Smooth muscle cell (in vitro differentiated cells): ENCODE measurements at regions not wholly inside any gene's neighbourhood (a gene's known extent, or its start where the extent isn't known, plus 50 kb on each side); places are given as distances from the start of the nearest gene placed in this dataset.

Experiments
- DNase-seq: peaks from one replicate; lab custom pipeline; 2025; ENCODE audit not compliant: unreplicated experiment; lab: John Stamatoyannopoulos, UW
- H2AFZ ChIP-seq: fragments of 200-600 bp; sonication (generic); 2 replicates; pipeline ENCODE4 v1.6.0; 2016; ENCODE audit warnings: antibody characterized with exemption, low read depth, mild to moderate bottlenecking
- H3F3A ChIP-seq: fragments of 200-600 bp; sonication (generic); 2 replicates; pipeline ENCODE4 v1.6.0; 2017; ENCODE audit warnings: antibody characterized with exemption, low read depth
- H3K27ac ChIP-seq: fragments of 200-600 bp; sonication (generic); 2 replicates; pipeline ENCODE4 v1.5.1; 2016; ENCODE audit warnings: low read depth, mild to moderate bottlenecking
- H3K27me3 ChIP-seq: fragments of 200-600 bp; sonication (generic); 2 replicates; pipeline ENCODE4 v1.6.1; 2016; ENCODE audit warnings: low read depth, mild to moderate bottlenecking
- H3K36me3 ChIP-seq: fragments of 200-600 bp; sonication (generic); 2 replicates; pipeline ENCODE4 v1.5.1; 2016; ENCODE audit warnings: low read depth
- H3K4me1 ChIP-seq: fragments of 200-600 bp; sonication (generic); 2 replicates; pipeline ENCODE4 v1.5.1; 2016; ENCODE audit warnings: low read depth
- H3K4me2 ChIP-seq: fragments of 200-600 bp; sonication (generic); 2 replicates; pipeline ENCODE4 v1.6.0; 2016; ENCODE audit warnings: mild to moderate bottlenecking
- H3K4me3 ChIP-seq: fragments of 200-600 bp; sonication (generic); 2 replicates; pipeline ENCODE4 v1.5.1; 2016; ENCODE audit warnings: mild to moderate bottlenecking
- H3K79me2 ChIP-seq: fragments of 200-600 bp; sonication (generic); 2 replicates; pipeline ENCODE4 v1.6.0; 2016; ENCODE audit warnings: low read depth, mild to moderate bottlenecking
- H3K9ac ChIP-seq: fragments of 200-600 bp; sonication (generic); 2 replicates; pipeline ENCODE4 v1.6.0; 2016; ENCODE audit warnings: low read depth
- H3K9me3 ChIP-seq: fragments of 200-600 bp; sonication (generic); replicated peaks from 2 replicates; pipeline ENCODE4 v1.5.1; 2016; ENCODE audit warnings: low read depth
- H4K20me1 ChIP-seq: fragments of 200-600 bp; sonication (generic); 2 replicates; pipeline ENCODE4 v1.6.0; 2016; ENCODE audit warnings: low read depth
- CTCF ChIP-seq: fragments of 200-600 bp; sonication (generic); IDR thresholded peaks from 2 replicates; pipeline ENCODE4 v1.5.1; 2017; ENCODE audit warnings: borderline replicate concordance, mild to moderate bottlenecking, antibody characterized with exemption; ENCODE audit not compliant: insufficient read depth, poor library complexity, severe bottlenecking
- WGBS: methylation state at CpG from one replicate; pipeline ENCODE4 v1.1.7; 2016; ENCODE audit warnings: low lambda C conversion rate; 5-methylcytosine and 5-hydroxymethylcytosine counted together

GRCh38 chr1:96352733-96353132, 368.9 kb upstream of the PTBP2 start:
- Histone ChIP-seq H3F3A (no peaks in the 10 kb centered on the region), H3K4me1 (no peaks in the 10 kb centered on the region), H3K27ac (no peak overlapping the region), H3K27me3 (peaks cover 4% of the 10 kb centered on the region), H3K79me2 (no peaks in the 10 kb centered on the region), H3K4me3 (no peak overlapping the region), H4K20me1 (no peaks in the 10 kb centered on the region), H3K4me2 (no peak overlapping the region), H3K9ac (no peak overlapping the region), H3K36me3 (no peaks in the 10 kb centered on the region), H2AFZ (no peak overlapping the region), H3K9me3 (no peaks in the 10 kb centered on the region)
- 84% methylated on average over 2 of the region's 2 CpGs for WGBS
- no peak for TF ChIP-seq CTCF
- DNase-seq = no peak

DNA sequence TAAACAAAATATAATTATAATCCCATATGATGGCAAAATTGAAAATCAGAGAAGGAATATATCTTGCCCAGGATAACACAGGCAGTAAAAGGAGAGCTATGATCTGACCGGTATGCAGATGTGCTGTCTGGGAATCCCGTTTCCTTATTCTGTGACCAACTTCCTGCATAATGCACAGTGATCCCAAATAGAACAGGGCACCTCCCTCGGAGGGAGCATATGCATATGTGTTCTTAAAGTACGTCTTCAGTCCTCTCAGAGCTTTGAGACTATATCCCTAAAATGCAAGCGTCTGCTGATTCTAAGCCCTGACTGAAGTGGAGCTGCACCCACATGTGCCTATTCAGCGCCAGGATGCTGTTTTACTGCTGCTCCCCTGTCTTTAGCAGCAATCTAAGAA, 366.1 kb upstream of the PTBP2 start:
- H3K4me2 ChIP-seq = no peak overlapping the region
- DNase-seq = no peak
- H3K27ac ChIP-seq = no peak overlapping the region
- no peaks in the 10 kb centered on the region for H3K4me1 ChIP-seq
- no peak overlapping the region for H3K9ac ChIP-seq
- no peaks in the 10 kb centered on the region for H3K79me2 ChIP-seq
- no peaks in the 10 kb centered on the region for H3K36me3 ChIP-seq
- H2AFZ ChIP-seq = no peak overlapping the region
- H3K4me3 ChIP-seq = no peak overlapping the region
- H3K9me3 ChIP-seq = no peaks in the 10 kb centered on the region
- no peaks in the 10 kb centered on the region for H4K20me1 ChIP-seq
- H3K27me3 ChIP-seq = peaks cover 4% of the 10 kb centered on the region
- H3F3A ChIP-seq = no peaks in the 10 kb centered on the region
- no peak for TF ChIP-seq CTCF
- WGBS = 78% methylated on average over 6 of the region's 6 CpGs

- H2AFZ ChIP-seq = no peak overlapping the region
- H3K4me3 ChIP-seq = no peak overlapping the region
- H3K36me3 ChIP-seq = no peaks in the 10 kb centered on the region
- no peaks in the 10 kb centered on the region for H4K20me1 ChIP-seq
- 79% methylated on average over 2 of the region's 2 CpGs for WGBS
- H3K27ac ChIP-seq = no peak overlapping the region
- no peak overlapping the region for H3K4me2 ChIP-seq
- H3F3A ChIP-seq = no peaks in the 10 kb centered on the region
- H3K79me2 ChIP-seq = no peaks in the 10 kb centered on the region
- DNase-seq = no peak
- H3K27me3 ChIP-seq = peaks cover 4% of the 10 kb centered on the region
- no peaks in the 10 kb centered on the region for H3K9me3 ChIP-seq
- H3K9ac ChIP-seq = no peak overlapping the region
- H3K4me1 ChIP-seq = no peaks in the 10 kb centered on the region
- no peak for TF ChIP-seq CTCF
These were observed 365.6 kb upstream of the PTBP2 start for GRCh38 chr1:96355961-96356360.

DNA sequence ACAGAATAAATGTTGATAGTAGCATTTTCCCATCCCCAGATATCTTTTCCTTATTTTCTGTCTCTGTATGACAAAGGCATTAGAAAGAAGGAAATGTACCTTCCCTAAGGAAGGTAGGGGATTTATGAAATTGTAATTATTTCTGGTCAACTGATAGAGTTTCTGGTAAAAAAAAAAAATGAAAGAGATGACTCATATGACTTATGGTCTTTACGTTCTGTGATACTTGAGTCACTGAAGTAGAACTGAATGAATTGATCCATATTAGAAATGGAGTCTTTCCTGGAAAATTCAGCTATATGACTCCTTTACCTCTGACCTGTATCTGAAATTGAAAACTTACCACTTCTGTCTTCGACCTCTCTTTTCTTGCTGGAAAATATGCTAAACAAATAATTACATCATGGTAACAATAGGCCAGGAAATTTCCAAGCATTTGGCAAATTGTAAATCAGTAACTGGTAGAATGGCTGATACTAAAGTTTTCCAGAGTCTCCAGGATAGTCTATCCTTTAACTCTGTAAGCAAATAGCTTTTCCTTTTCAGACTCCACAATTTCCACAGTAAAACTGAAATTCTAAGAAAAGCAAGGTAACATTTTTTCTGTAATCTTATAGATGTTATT, 364.3 kb upstream of the PTBP2 start:
- no peaks in the 10 kb centered on the region for H3K79me2 ChIP-seq
- H3K36me3 ChIP-seq = no peaks in the 10 kb centered on the region
- H3K4me2 ChIP-seq = no peak overlapping the region
- no peak overlapping the region for H3K9ac ChIP-seq
- H3K27me3 ChIP-seq = peaks cover 4% of the 10 kb centered on the region
- peaks cover 4% of the 10 kb centered on the region for H3K4me1 ChIP-seq
- H3K4me3 ChIP-seq = no peak overlapping the region
- 82% methylated on average over 2 of the region's 2 CpGs for WGBS
- H3K27ac ChIP-seq = no peak overlapping the region
- no peak overlapping the region for H2AFZ ChIP-seq
- no peak for TF ChIP-seq CTCF
- H4K20me1 ChIP-seq = no peaks in the 10 kb centered on the region
- peaks cover 6% of the 10 kb centered on the region for H3F3A ChIP-seq
- no peaks in the 10 kb centered on the region for H3K9me3 ChIP-seq
- DNase-seq = no peak
